Glutamatergic neuron (in vitro differentiated cells): ENCODE measurements at regions not wholly inside any gene's neighbourhood (a gene's known extent, or its start where the extent isn't known, plus 50 kb on each side); places are given as distances from the start of the nearest gene placed in this dataset.
A peak's percentile ranks its signal among the peaks of the same experiment; 100 is the strongest.

Source experiments
- DNase-seq: peaks from one replicate; pipeline ENCODE4 v3.0.0; 2022
- H3K27ac Mint-ChIP-seq: one replicate; pipeline ENCODE4 v1.8.0; 2020; ENCODE audit warnings: mild to moderate bottlenecking, mixed read lengths, inconsistent platforms; ENCODE audit not compliant: unreplicated experiment
- H3K27me3 Mint-ChIP-seq: one replicate; pipeline ENCODE4 v1.8.0; 2020; ENCODE audit warnings: mild to moderate bottlenecking, moderate library complexity, mixed read lengths, inconsistent platforms; ENCODE audit not compliant: unreplicated experiment
- H3K36me3 Mint-ChIP-seq: one replicate; pipeline ENCODE4 v1.8.0; 2020; ENCODE audit warnings: mild to moderate bottlenecking, mixed read lengths, inconsistent platforms; ENCODE audit not compliant: unreplicated experiment
- H3K4me1 Mint-ChIP-seq: one replicate; pipeline ENCODE4 v1.8.0; 2020; ENCODE audit warnings: mild to moderate bottlenecking, low read depth, mixed read lengths, inconsistent platforms; ENCODE audit not compliant: unreplicated experiment
- H3K4me3 Mint-ChIP-seq: one replicate; pipeline ENCODE4 v1.8.0; 2020; ENCODE audit warnings: mild to moderate bottlenecking, mixed read lengths, inconsistent platforms; ENCODE audit not compliant: unreplicated experiment
- H3K9me3 Mint-ChIP-seq: one replicate; pipeline ENCODE4 v1.8.0; 2020; ENCODE audit warnings: mild to moderate bottlenecking, moderate library complexity, mixed read lengths, inconsistent platforms; ENCODE audit not compliant: unreplicated experiment
- TF ChIP-seq, protein P1 (sequence below): fragments of 200-600 bp; sonication (generic); IDR thresholded peaks from one replicate; pipeline ENCODE4 v1.5.0; 2021; ENCODE audit not compliant: partially characterized antibody, unreplicated experiment

- no peak overlapping the region for H3K4me3 Mint-ChIP-seq
- no peaks in the 10 kb centered on the region for H3K9me3 Mint-ChIP-seq
- DNase-seq, result no peak
- no peak overlapping the region for H3K27ac Mint-ChIP-seq
- H3K4me1 Mint-ChIP-seq, result no peaks in the 10 kb centered on the region
- H3K36me3 Mint-ChIP-seq, result no peaks in the 10 kb centered on the region
- peaks cover 4% of the 10 kb centered on the region for H3K27me3 Mint-ChIP-seq
- TF ChIP-seq, protein P1, sequence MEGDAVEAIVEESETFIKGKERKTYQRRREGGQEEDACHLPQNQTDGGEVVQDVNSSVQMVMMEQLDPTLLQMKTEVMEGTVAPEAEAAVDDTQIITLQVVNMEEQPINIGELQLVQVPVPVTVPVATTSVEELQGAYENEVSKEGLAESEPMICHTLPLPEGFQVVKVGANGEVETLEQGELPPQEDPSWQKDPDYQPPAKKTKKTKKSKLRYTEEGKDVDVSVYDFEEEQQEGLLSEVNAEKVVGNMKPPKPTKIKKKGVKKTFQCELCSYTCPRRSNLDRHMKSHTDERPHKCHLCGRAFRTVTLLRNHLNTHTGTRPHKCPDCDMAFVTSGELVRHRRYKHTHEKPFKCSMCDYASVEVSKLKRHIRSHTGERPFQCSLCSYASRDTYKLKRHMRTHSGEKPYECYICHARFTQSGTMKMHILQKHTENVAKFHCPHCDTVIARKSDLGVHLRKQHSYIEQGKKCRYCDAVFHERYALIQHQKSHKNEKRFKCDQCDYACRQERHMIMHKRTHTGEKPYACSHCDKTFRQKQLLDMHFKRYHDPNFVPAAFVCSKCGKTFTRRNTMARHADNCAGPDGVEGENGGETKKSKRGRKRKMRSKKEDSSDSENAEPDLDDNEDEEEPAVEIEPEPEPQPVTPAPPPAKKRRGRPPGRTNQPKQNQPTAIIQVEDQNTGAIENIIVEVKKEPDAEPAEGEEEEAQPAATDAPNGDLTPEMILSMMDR, result no peak
Observed at GRCh38 chr20:21867353-21867752, 161.9 kb downstream of the PAX1 start.

DNA sequence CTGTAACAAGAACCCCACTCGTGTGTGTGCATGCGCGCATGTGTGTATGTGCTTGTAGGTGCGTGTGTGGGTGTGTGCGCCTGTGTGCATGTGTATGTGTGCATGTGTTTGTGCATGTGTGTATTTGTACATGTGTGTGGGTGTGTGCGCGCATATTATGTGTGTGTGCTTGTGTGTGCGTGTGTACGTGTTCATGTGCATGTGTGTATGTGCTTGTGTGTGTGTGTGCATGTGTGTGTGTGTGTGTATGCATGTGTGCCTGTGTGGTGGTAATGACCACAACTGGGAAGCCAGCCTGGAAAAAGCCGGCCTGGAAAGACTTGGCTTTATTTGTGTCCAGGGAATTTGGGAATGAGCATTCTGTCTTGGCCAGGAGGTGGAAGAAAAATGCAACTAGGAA is 157.5 kb downstream of the PAX1 start:
- Mint-ChIP-seq H3K4me3 (no peak overlapping the region), H3K27me3 (peaks cover 3% of the 10 kb centered on the region), H3K4me1 (no peaks in the 10 kb centered on the region), H3K9me3 (peaks cover 2% of the 10 kb centered on the region), H3K27ac (no peak overlapping the region), H3K36me3 (no peaks in the 10 kb centered on the region)
- TF ChIP-seq, protein P1, result no peak
- DNase-seq, result no peak

GRCh38 chr20:21862259-21862946 is 156.9 kb downstream of the PAX1 start:
- Mint-ChIP-seq H3K27me3 (peaks cover 3% of the 10 kb centered on the region), H3K4me3 (no peak overlapping the region), H3K27ac (no peak overlapping the region), H3K36me3 (no peaks in the 10 kb centered on the region), H3K4me1 (no peaks in the 10 kb centered on the region), H3K9me3 (peaks cover 2% of the 10 kb centered on the region)
- TF ChIP-seq, protein P1, result no peak
- DNase-seq, result no peak

DNA sequence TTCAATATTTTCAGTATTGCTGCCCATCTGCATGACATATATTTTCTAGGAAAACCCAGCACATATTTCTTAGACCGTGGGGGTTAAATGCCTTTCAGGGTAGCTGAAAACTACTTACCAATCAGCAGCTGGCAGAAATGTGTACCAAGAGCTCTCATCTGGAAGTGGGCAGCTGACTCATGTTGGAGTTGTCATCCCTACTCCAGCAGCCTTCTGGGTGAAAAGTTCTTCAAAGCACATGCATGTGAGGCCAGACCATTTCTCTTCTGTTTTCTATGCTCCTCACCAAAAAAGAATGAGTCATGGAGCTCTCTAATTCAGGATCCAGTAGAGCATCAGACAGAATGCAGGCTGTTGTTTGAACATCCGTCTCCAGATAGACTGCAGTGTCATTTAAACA is 135.5 kb downstream of the PAX1 start:
- DNase-seq, result no peak
- H3K27me3 Mint-ChIP-seq, result no peaks in the 10 kb centered on the region
- H3K9me3 Mint-ChIP-seq, result peaks cover 2% of the 10 kb centered on the region
- no peak overlapping the region for H3K4me3 Mint-ChIP-seq
- TF ChIP-seq, protein P1, result no peak
- H3K4me1 Mint-ChIP-seq, result no peaks in the 10 kb centered on the region
- H3K27ac Mint-ChIP-seq, result no peak overlapping the region
- H3K36me3 Mint-ChIP-seq, result no peaks in the 10 kb centered on the region

- Mint-ChIP-seq H3K9me3 (peaks cover 2% of the 10 kb centered on the region), H3K27me3 (no peaks in the 10 kb centered on the region), H3K4me3 (no peak overlapping the region), H3K27ac (no peak overlapping the region), H3K36me3 (no peaks in the 10 kb centered on the region), H3K4me1 (no peaks in the 10 kb centered on the region)
- peak; percentile 29 for DNase-seq
- TF ChIP-seq, protein P1, result no peak
Observed at GRCh38 chr20:21839982-21840381, 134.5 kb downstream of the PAX1 start.
